Nephron progenitor cell (in vitro differentiated cells): ENCODE measurements at regions not wholly inside any gene's neighbourhood (a gene's known extent, or its start where the extent isn't known, plus 50 kb on each side); places are given as distances from the start of the nearest gene placed in this dataset.

ENCODE experiments used
- DNase-seq: peaks from one replicate; pipeline ENCODE4 v3.0.0; 2021
- H3K27ac Mint-ChIP-seq: 2 replicates; pipeline ENCODE4 v1.8.0; 2021; ENCODE audit warnings: mild to moderate bottlenecking, moderate library complexity, mixed read lengths
- H3K27me3 Mint-ChIP-seq: 2 replicates; pipeline ENCODE4 v1.8.0; 2021; ENCODE audit warnings: mild to moderate bottlenecking, low read depth, mixed read lengths; ENCODE audit not compliant: poor library complexity
- H3K36me3 Mint-ChIP-seq: 2 replicates; pipeline ENCODE4 v1.8.0; 2021; ENCODE audit warnings: low read depth, mixed read lengths
- H3K4me1 Mint-ChIP-seq: 2 replicates; pipeline ENCODE4 v1.8.0; 2021; ENCODE audit warnings: mixed read lengths
- H3K4me3 Mint-ChIP-seq: 2 replicates; pipeline ENCODE4 v1.8.0; 2021; ENCODE audit warnings: mild to moderate bottlenecking, moderate library complexity, mixed read lengths
- H3K9me3 Mint-ChIP-seq: 2 replicates; pipeline ENCODE4 v1.8.0; 2021; ENCODE audit warnings: mild to moderate bottlenecking, moderate library complexity, mixed read lengths
- CTCF ChIP-seq: fragments of 200-600 bp; sonication (generic); IDR thresholded peaks from 2 replicates; pipeline ENCODE4 v1.5.0; 2021; ENCODE audit warnings: antibody characterized with exemption

DNA sequence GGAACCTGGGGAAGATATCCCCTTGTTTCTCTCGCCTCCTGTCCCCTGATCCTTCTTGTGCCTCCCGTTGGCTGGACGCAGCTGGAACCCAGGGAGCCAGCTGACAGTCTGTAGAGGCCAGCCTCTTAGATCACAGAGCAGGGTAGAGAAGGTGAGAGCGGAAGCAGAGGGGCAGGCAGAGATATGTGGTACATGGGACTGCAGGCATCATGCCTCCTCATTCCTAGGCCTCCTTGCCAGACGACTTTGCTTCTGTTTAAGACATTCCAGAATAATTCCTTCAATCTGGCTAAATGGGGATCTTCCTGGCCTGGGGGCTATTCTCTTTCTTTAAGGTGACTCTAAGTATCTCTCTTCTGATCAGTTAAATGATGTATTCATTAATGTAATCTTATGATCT, 89.4 kb upstream of the MAX start:
- H3K9me3 Mint-ChIP-seq = no peaks in the 10 kb centered on the region
- H3K36me3 Mint-ChIP-seq = no peaks in the 10 kb centered on the region
- no peak for TF ChIP-seq CTCF

DNA sequence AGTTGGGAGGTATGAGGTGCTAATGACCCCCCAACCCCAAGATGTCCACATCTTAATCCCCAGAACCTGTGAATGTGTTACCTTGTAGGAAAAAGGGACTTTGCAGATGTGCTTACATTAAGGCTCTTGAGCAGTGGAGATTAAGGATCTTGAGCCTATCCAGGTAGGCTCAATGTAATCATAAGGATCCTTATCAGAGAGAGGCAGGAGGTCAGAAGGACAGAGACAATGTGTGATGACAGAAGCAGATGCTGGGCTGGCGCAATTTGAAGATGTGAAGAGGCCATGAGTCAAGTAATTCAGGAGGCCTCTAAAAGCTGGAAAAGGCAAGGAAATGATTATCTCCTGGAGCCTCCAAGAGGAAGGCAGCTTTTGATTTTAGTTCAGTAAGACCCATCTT, 90.4 kb upstream of the MAX start:
- no peak for TF ChIP-seq CTCF
- H3K27ac Mint-ChIP-seq = no peak overlapping the region
- no peaks in the 10 kb centered on the region for H3K36me3 Mint-ChIP-seq
- DNase-seq = no peak
- H3K4me3 Mint-ChIP-seq = no peak overlapping the region
- no peaks in the 10 kb centered on the region for H3K9me3 Mint-ChIP-seq
- H3K4me1 Mint-ChIP-seq = peaks cover under 1% of the 10 kb centered on the region
- peaks cover 11% of the 10 kb centered on the region for H3K27me3 Mint-ChIP-seq

More for the DNA sequence above, 89.4 kb upstream of the MAX start:
- no peak overlapping the region for H3K27ac Mint-ChIP-seq
- H3K4me1 Mint-ChIP-seq = peaks cover 9% of the 10 kb centered on the region
- peaks cover 15% of the 10 kb centered on the region for H3K27me3 Mint-ChIP-seq
- H3K4me3 Mint-ChIP-seq = no peak overlapping the region
- DNase-seq = no peak

DNA sequence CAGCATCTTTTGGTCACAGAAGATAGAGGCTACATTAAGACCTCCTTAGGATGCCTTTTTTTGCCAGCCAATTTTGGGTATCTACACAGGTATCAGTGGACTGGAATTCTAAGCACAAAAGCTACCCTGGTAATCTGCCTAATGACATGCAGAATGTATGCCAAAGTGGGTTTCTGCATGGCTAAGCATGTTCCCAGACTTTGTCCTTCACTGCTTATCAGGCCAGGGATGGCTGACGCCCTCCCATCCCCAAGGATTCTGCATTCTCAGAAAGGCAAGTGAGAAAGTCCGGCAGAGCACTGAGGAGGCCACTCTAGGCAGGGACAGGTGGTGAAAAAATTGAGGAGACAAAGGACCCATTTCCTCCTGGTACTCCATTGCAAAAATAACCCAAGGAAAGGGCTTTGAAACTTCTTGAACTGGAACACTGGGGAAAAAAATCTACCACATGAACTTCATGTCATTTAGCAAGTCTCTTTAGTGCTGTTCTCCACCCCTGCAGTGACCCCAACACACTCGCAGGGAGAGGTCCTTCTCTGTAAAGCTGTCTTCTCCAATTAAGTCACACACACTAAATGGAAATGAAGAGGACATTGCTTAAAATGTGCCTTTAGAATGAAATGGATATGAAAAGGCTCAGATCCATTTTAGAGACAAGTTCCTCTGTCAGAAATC, 91.7 kb upstream of the MAX start:
- no peak for DNase-seq
- TF ChIP-seq CTCF = no peak
- peaks cover 11% of the 10 kb centered on the region for H3K27me3 Mint-ChIP-seq
- no peaks in the 10 kb centered on the region for H3K36me3 Mint-ChIP-seq
- H3K4me3 Mint-ChIP-seq = no peak overlapping the region
- H3K27ac Mint-ChIP-seq = no peak overlapping the region
- H3K4me1 Mint-ChIP-seq = no peaks in the 10 kb centered on the region
- no peaks in the 10 kb centered on the region for H3K9me3 Mint-ChIP-seq

- Mint-ChIP-seq H3K4me3 (no peak overlapping the region), H3K36me3 (no peaks in the 10 kb centered on the region), H3K27ac (no peak overlapping the region), H3K9me3 (no peaks in the 10 kb centered on the region), H3K27me3 (peaks cover 11% of the 10 kb centered on the region), H3K4me1 (no peaks in the 10 kb centered on the region)
- DNase-seq = no peak
- TF ChIP-seq CTCF = no peak
These were observed 92.9 kb upstream of the MAX start for GRCh38 chr14:65195042-65195719.

DNA sequence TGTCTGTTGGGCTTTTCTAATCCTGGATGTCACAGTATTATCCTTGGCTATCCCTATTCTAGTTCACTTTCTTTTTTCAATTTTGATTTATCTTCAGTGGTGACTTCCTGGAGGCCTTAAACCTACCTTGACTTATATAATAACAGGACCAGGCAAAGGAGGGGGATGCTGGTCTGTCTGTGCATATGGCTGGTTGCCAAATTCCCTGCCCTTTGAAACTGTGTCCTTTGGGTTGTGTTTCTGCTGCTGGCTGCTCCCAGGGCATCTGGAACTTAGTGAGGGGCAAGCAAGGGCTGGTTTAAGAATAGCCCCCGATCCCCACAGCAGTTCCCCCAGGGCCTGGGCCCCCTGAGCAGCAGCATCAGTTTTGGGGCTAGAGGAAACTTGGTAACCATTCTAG, 96.0 kb upstream of the MAX start:
- no peak for TF ChIP-seq CTCF
- no peaks in the 10 kb centered on the region for H3K36me3 Mint-ChIP-seq
- peaks cover 2% of the 10 kb centered on the region for H3K27me3 Mint-ChIP-seq
- no peak overlapping the region for H3K4me3 Mint-ChIP-seq
- no peak for DNase-seq
- peaks cover 5% of the 10 kb centered on the region for H3K4me1 Mint-ChIP-seq
- H3K9me3 Mint-ChIP-seq = peaks cover 6% of the 10 kb centered on the region
- H3K27ac Mint-ChIP-seq = no peak overlapping the region

GRCh38 chr14:65200454-65200853, 98.1 kb upstream of the MAX start:
- H3K4me1 Mint-ChIP-seq = peaks cover 19% of the 10 kb centered on the region
- no peak overlapping the region for H3K27ac Mint-ChIP-seq
- peaks cover 12% of the 10 kb centered on the region for H3K9me3 Mint-ChIP-seq
- peaks cover 10% of the 10 kb centered on the region for H3K27me3 Mint-ChIP-seq
- no peak overlapping the region for H3K4me3 Mint-ChIP-seq
- no peak for DNase-seq
- no peaks in the 10 kb centered on the region for H3K36me3 Mint-ChIP-seq
- no peak for TF ChIP-seq CTCF
